Bronchial epithelial cell (primary cell): ENCODE measurements at regions not wholly inside any gene's neighbourhood (a gene's known extent, or its start where the extent isn't known, plus 50 kb on each side); places are given as distances from the start of the nearest gene placed in this dataset.

Experiments
- DNase-seq: peaks from one replicate; pipeline ENCODE4 v3.0.0-alpha.2; 2010; ENCODE audit warnings: low read depth
- FAIRE-seq: peaks from 2 replicates; lab custom pipeline; 2011; peaks lifted over from hg19 to GRCh38; lab: Jason Lieb, UNC
- H3K27me3 ChIP-seq: 2 replicates; pipeline ENCODE4 v1.5.1; 2011; ENCODE audit warnings: low read length; ENCODE audit not compliant: control insufficient read depth, insufficient read depth
- H3K36me3 ChIP-seq: 2 replicates; pipeline ENCODE4 v1.5.1; 2011; ENCODE audit warnings: low read length; ENCODE audit not compliant: control insufficient read depth, insufficient read depth
- H3K4me3 ChIP-seq: 2 replicates; pipeline ENCODE4 v1.5.1; 2011; ENCODE audit warnings: mild to moderate bottlenecking, low read depth, low read length, control low read depth
- TF ChIP-seq, protein P1 (sequence below): IDR thresholded peaks from 2 replicates; pipeline ENCODE4 v1.5.1; 2011; ENCODE audit warnings: mild to moderate bottlenecking, moderate library complexity, low read length, control low read depth, inconsistent platforms; ENCODE audit not compliant: insufficient read depth, severe bottlenecking

DNA sequence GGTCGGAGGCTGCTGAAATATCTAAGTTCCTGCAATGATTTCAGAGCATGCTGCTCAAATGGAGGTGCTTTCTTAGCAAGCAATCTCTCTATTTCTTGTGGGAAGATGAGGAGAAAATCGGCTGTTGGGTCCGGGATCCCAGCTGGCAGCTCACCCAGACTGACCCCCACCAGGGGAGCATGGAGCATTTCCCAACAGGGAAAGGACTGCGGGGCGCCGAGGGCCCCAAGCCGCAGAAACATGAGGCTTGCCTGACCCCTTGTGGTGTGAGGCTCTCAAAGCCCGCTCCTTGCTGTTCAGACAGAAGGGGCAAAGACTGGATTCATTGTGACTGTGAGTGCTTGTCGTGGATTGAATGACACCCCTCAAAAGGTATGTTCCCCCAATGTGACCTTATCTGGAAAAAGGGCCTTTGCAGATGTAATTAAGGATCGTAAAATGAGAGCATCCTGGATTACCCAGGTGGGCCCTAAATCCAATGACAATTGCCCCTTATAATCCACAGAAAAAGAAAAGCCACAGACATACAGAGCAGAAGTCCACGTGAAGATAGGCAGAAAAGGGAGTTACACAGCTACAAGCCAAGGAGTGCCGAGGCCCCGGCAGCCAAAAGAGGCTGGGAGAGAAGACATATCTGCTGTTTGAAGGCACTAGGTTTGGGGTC lies 116.3 kb upstream of the VASH1 start:
- TF ChIP-seq, protein P1, sequence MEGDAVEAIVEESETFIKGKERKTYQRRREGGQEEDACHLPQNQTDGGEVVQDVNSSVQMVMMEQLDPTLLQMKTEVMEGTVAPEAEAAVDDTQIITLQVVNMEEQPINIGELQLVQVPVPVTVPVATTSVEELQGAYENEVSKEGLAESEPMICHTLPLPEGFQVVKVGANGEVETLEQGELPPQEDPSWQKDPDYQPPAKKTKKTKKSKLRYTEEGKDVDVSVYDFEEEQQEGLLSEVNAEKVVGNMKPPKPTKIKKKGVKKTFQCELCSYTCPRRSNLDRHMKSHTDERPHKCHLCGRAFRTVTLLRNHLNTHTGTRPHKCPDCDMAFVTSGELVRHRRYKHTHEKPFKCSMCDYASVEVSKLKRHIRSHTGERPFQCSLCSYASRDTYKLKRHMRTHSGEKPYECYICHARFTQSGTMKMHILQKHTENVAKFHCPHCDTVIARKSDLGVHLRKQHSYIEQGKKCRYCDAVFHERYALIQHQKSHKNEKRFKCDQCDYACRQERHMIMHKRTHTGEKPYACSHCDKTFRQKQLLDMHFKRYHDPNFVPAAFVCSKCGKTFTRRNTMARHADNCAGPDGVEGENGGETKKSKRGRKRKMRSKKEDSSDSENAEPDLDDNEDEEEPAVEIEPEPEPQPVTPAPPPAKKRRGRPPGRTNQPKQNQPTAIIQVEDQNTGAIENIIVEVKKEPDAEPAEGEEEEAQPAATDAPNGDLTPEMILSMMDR: peak; percentile 83
- Histone ChIP-seq H3K4me3 (no peak overlapping the region), H3K27me3 (peaks cover 3% of the 10 kb centered on the region), H3K36me3 (no peaks in the 10 kb centered on the region)
- FAIRE-seq (no peak), DNase-seq (peak; percentile 33)

DNA sequence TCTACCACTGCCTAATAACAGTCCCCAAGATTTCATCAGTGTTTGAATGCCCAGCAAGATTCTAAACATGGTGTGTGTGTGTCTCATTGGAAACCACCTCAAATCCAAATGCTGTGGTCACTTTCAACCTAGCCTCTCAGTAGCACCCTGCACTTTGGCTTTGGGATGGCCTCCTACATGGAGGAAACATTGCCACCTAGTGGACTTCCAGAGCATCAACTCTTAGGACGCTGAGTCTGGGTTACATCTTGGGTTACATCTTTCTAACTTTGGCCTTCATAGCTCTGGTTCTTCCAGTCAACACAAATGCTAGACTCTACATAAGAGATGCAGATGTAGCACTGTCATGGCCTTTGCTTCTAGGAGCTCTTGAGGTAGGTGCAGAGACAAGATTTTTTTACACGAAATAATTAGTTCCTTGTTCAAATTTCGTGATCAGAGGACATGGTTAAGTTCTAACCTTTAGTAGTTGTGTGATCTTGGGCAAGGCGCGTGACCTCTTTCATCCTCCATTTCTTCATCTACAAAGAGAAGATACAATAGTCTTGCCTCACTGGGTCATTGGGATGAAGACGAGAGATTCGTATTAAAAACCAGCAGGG lies 113.5 kb upstream of the VASH1 start:
- DNase-seq: peak; percentile 55
- peaks cover 2% of the 10 kb centered on the region for H3K27me3 ChIP-seq
- no peak overlapping the region for H3K4me3 ChIP-seq
- peak; percentile 96 for FAIRE-seq
- TF ChIP-seq, protein P1: peak; percentile 83
- H3K36me3 ChIP-seq: no peaks in the 10 kb centered on the region

DNA sequence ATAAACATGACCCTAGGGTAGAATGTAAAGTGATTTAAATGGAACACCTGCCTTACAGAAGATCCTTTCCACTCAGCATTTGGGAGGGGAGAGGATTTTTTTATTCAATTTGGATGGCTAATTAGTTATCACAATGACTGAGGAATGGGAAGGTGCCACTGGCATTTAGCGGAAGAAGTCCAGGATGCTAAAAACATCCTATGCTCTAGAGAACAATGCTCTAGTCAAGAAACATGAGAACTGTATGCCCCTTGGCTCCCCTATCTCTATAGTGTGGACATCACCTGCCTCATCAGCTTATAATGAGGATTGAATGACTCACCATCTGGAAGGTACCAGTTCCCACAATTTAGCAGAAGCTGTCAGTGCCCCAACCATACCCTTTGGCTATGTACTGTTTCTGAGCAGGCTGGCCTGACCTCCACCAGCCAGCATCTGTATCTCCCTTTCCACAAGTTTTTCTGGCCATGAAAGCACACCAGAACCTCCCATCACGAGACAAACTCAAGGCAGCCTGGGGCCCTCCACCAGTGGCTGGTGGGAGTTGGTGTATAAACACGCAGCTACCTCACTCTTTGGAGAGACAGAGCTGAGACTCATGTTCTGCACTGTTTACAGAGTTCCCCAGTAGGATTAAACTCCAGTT lies 109.7 kb upstream of the VASH1 start:
- H3K27me3 ChIP-seq: no peaks in the 10 kb centered on the region
- DNase-seq (no peak), FAIRE-seq (no peak)
- no peak overlapping the region for H3K4me3 ChIP-seq
- TF ChIP-seq, protein P1: no peak
- H3K36me3 ChIP-seq: no peaks in the 10 kb centered on the region

DNA sequence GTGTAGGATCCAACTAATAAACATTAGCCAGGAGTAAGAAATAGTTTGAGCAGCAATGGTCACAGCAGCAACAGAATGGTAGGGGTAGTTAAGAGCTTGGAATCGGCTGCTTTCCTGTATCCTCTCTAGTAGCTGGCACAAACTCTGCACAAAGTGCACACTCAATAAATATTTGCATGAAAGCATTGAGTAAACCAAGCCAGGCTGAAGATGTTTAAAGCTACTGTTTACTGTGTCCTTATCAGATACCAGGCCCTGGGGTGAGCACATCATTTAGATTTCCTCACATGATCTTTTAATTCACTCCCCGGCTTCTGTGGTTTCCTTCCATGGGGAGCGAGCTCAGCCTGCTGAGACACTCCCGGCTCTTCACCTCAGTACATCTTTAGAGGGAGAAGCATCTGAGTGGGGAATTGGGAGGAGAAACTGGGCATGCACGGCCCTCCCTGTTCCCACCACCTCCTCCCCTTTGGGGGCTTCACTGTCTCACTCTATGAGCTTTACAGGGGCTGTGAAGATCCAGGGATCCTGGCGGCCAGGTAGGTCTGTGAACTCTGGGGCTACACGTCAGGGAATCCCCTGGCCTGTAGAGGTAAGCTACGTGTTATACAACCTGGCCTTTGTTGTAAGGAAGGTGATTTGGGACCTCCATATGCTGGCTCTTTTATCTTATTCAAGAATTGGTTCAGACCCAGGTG lies 107.2 kb upstream of the VASH1 start:
- Histone ChIP-seq H3K4me3 (no peak overlapping the region), H3K27me3 (no peaks in the 10 kb centered on the region), H3K36me3 (no peaks in the 10 kb centered on the region)
- DNase-seq: no peak
- FAIRE-seq: no peak
- TF ChIP-seq, protein P1: no peak

DNA sequence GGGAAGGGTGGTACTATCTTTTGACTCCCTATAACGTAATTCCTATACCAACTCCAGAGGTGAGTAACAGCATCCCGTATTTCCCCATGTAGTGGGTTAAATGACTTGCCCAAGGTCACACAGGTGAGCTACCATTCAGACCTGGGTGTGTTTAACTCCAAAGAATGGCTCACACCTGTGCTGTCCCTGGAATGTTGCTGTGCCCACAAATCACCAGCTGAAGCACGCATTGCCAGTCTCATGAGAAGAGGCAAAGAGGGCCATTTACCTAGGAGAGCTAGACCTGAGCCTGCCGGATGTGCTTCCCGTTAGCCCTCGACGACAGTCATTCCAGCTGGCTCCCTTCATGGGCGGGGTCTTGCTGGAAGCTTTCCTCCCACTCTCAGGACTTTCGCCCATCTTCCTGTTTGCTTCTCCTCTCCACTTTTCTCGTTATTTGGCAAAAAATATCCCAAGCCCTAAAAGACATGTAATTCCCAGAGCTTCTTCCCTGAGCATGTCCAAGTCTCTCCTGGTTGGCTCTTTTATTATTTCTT lies 106.6 kb upstream of the VASH1 start:
- FAIRE-seq (peak; percentile 18), DNase-seq (peak; percentile 64)
- H3K4me3 ChIP-seq: no peak overlapping the region
- TF ChIP-seq, protein P1: no peak
- H3K27me3 ChIP-seq: no peaks in the 10 kb centered on the region
- H3K36me3 ChIP-seq: no peaks in the 10 kb centered on the region
